Peyer's patch (tissue), 4 donors: ENCODE measurements at regions not wholly inside any gene's neighbourhood (a gene's known extent, or its start where the extent isn't known, plus 50 kb on each side); places are given as distances from the start of the nearest gene placed in this dataset.
"Not testable (repeated sequence)": the region's sequence is repeated elsewhere in the genome, so short reads cannot be mapped to it uniquely, and the experiment has no call there.

Experiments used
- DNase-seq, 3 donors: peaks; one replicate each; pipeline ENCODE4 v3.0.0-alpha.2; 2017 to 2019
- H3K27ac ChIP-seq, 4 donors: fragments of 200-600 bp; sonication (generic); one replicate each; pipeline ENCODE4 v1.5.1; 2016 to 2019
- H3K27me3 ChIP-seq, 2 donors: fragments of 200-600 bp; sonication (generic); one replicate each; pipeline ENCODE4 v1.5.1; 2019
- H3K36me3 ChIP-seq, 3 donors: fragments of 200-600 bp; sonication (generic); one replicate each; pipeline ENCODE4 v1.5.1; 2016 to 2019
- H3K4me1 ChIP-seq, 4 donors: fragments of 200-600 bp; sonication (generic); one replicate each; pipeline ENCODE4 v1.5.1; 2016 to 2019
- H3K4me3 ChIP-seq, 4 donors: fragments of 200-600 bp; sonication (generic); 1 replicate in 3 of 4; 2 replicates in 1 of 4; pipeline ENCODE4 v1.5.1; 2016 to 2019; ENCODE audit warnings: mild to moderate bottlenecking in 1 of 4
- H3K9me3 ChIP-seq, 4 donors: fragments of 200-600 bp; sonication (generic); one replicate each; pipeline ENCODE4 v1.5.1; 2016 to 2019; ENCODE audit warnings: mild to moderate bottlenecking in 1 of 4
- POLR2A ChIP-seq, 2 donors: fragments of 450-650 bp; IDR thresholded peaks; one replicate each; pipeline ENCODE4 v1.5.1; 2017; ENCODE audit warnings: antibody characterized with exemption in 2 of 2, mild to moderate bottlenecking in 2 of 2, moderate library complexity in 2 of 2
- TF ChIP-seq, protein P1 (sequence below), 6 experiments: fragments of 450-650 bp in 4 of 6; fragments of 200-600 bp in 2 of 6; sonication (generic) in 1 of 6; IDR thresholded peaks; one replicate each; pipeline ENCODE4 v1.5.1; 2017 to 2019; ENCODE audit warnings: antibody characterized with exemption in 6 of 6, mild to moderate bottlenecking in 3 of 6, moderate library complexity in 1 of 6

- no peak for TF ChIP-seq POLR2A (IDR thresholded peaks at IDR 0.05)
- TF ChIP-seq, protein P1, sequence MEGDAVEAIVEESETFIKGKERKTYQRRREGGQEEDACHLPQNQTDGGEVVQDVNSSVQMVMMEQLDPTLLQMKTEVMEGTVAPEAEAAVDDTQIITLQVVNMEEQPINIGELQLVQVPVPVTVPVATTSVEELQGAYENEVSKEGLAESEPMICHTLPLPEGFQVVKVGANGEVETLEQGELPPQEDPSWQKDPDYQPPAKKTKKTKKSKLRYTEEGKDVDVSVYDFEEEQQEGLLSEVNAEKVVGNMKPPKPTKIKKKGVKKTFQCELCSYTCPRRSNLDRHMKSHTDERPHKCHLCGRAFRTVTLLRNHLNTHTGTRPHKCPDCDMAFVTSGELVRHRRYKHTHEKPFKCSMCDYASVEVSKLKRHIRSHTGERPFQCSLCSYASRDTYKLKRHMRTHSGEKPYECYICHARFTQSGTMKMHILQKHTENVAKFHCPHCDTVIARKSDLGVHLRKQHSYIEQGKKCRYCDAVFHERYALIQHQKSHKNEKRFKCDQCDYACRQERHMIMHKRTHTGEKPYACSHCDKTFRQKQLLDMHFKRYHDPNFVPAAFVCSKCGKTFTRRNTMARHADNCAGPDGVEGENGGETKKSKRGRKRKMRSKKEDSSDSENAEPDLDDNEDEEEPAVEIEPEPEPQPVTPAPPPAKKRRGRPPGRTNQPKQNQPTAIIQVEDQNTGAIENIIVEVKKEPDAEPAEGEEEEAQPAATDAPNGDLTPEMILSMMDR (IDR thresholded peaks at IDR 0.05), result no peak
- Histone ChIP-seq H3K9me3 (no peaks in the 10 kb centered on the region), H3K36me3 (no peaks in the 10 kb centered on the region), H3K4me1 (no peaks in the 10 kb centered on the region), H3K4me3 (no peak overlapping the region), H3K27me3 (no peaks in the 10 kb centered on the region), H3K27ac (no peak overlapping the region)
- no peak for DNase-seq
These were observed 640.8 kb downstream of the MAT2B start for GRCh38 chr5:164146223-164146622.

DNA sequence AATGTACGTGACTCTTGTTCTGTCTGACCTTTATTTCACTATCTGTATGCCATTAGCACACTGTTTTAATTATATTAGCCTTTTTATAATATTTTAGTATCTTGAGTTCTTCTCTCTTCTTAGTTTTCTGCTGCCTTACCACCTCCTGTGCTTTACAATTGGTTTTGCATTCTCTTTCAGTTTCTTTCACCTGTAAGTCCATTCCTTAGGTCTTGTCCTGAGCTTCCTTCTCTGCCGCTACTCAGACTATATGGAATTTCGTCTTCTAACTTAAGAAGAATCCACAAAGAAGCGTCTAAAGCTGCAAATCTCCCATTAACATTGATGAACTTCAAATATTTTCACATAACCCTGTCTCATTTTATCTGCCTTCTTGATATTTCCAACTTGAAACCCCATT lies 642.9 kb downstream of the MAT2B start:
- no peaks in the 10 kb centered on the region for H3K36me3 ChIP-seq
- TF ChIP-seq POLR2A (IDR thresholded peaks at IDR 0.05), result no peak
- TF ChIP-seq, protein P1 (IDR thresholded peaks at IDR 0.05), result no peak

GRCh38 chr5:164152539-164152938 lies 647.1 kb downstream of the MAT2B start:
- H3K36me3 ChIP-seq, H3K9me3 ChIP-seq, H3K4me1 ChIP-seq, DNase-seq, H3K27ac ChIP-seq, H3K4me3 ChIP-seq, H3K27me3 ChIP-seq: not testable (repeated sequence)

More for the DNA sequence above, 642.9 kb downstream of the MAT2B start:
- no peak for DNase-seq
- no peak overlapping the region for H3K4me3 ChIP-seq
- no peaks in the 10 kb centered on the region for H3K4me1 ChIP-seq
- H3K27me3 ChIP-seq, result no peaks in the 10 kb centered on the region
- no peak overlapping the region for H3K27ac ChIP-seq
- peaks cover 0 to 2% (median 0%) of the 10 kb centered on the region in 4 donors for H3K9me3 ChIP-seq

GRCh38 chr5:164153469-164154172 lies 648.2 kb downstream of the MAT2B start:
- TF ChIP-seq, protein P1 (IDR thresholded peaks at IDR 0.05), result no peak
- no peak for TF ChIP-seq POLR2A (IDR thresholded peaks at IDR 0.05)
- Histone ChIP-seq H3K4me3 (no peak overlapping the region), H3K27ac (no peak overlapping the region), H3K27me3 (no peaks in the 10 kb centered on the region), H3K9me3 (peaks cover 0 to 2% (median 0%) of the 10 kb centered on the region in 4 donors), H3K36me3 (no peaks in the 10 kb centered on the region), H3K4me1 (no peaks in the 10 kb centered on the region)
- no peak for DNase-seq

GRCh38 chr5:164170814-164171213 lies 665.4 kb downstream of the MAT2B start:
- no peaks in the 10 kb centered on the region for H3K36me3 ChIP-seq
- no peaks in the 10 kb centered on the region for H3K9me3 ChIP-seq
- no peaks in the 10 kb centered on the region for H3K27me3 ChIP-seq
- DNase-seq, result no peak
- TF ChIP-seq POLR2A (IDR thresholded peaks at IDR 0.05), result no peak
- TF ChIP-seq, protein P1 (IDR thresholded peaks at IDR 0.05), result no peak
- no peak overlapping the region for H3K27ac ChIP-seq
- H3K4me3 ChIP-seq, result no peak overlapping the region
- no peaks in the 10 kb centered on the region for H3K4me1 ChIP-seq

DNA sequence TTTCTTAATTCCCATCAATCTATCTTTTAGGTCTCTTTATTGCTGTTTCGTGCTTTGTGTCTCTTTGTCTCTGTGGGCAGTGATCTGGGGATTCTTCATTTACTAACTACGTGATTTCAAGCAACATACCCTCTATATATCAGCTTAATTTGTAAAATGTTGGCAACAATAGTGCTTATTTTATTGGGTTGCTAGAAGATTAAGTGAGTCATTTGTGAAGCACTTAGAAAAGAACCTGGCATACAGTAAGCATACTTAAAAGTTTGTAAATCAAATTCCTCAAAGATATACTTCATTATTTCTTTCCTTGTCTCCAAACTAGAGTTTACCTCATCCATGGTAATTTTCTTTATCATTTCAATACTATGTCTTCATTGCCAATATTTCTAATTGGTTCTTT lies 669.7 kb downstream of the MAT2B start:
- Histone ChIP-seq H3K4me3 (no peak overlapping the region), H3K27me3 (no peaks in the 10 kb centered on the region), H3K36me3 (no peaks in the 10 kb centered on the region), H3K9me3 (no peaks in the 10 kb centered on the region), H3K4me1 (no peaks in the 10 kb centered on the region), H3K27ac (no peak overlapping the region)
- no peak for TF ChIP-seq POLR2A (IDR thresholded peaks at IDR 0.05)
- TF ChIP-seq, protein P1 (IDR thresholded peaks at IDR 0.05), result no peak
- no peak for DNase-seq
